ENCODE measurements at regions not wholly inside any gene's neighbourhood (a gene's known extent, or its start where the extent isn't known, plus 50 kb on each side); places are given as distances from the start of the nearest gene placed in this dataset.
"Not testable (repeated sequence)": the region's sequence is repeated elsewhere in the genome, so short reads cannot be mapped to it uniquely, and the experiment has no call there.

GRCh38 chr14:54266616-54267015 lies 130.2 kb upstream of the CDKN3 start:
- DNase-seq = not testable (repeated sequence)

- no peak for DNase-seq
These were observed 129.6 kb upstream of the CDKN3 start for GRCh38 chr14:54267172-54267571.

- DNase-seq = no peak
These were observed 120.6 kb upstream of the CDKN3 start for GRCh38 chr14:54275997-54276725.

GRCh38 chr14:54278087-54278486 lies 118.7 kb upstream of the CDKN3 start:
- no peak for DNase-seq

GRCh38 chr14:54278665-54279295 lies 118.0 kb upstream of the CDKN3 start:
- DNase-seq = no peak

- no peak for DNase-seq
These were observed 114.0 kb upstream of the CDKN3 start for GRCh38 chr14:54282849-54283248.

- no peak for DNase-seq
These were observed 111.8 kb upstream of the CDKN3 start for GRCh38 chr14:54285030-54285429.

GRCh38 chr14:54291491-54292191 lies 105.2 kb upstream of the CDKN3 start:
- DNase-seq = no peak

GRCh38 chr14:54294802-54295201 lies 102.0 kb upstream of the CDKN3 start:
- no peak for DNase-seq

- DNase-seq = no peak
These were observed 97.1 kb upstream of the CDKN3 start for GRCh38 chr14:54299410-54300363.

- no peak for DNase-seq
These were observed 95.9 kb upstream of the CDKN3 start for GRCh38 chr14:54300881-54301280.

GRCh38 chr14:54301359-54301758 lies 95.4 kb upstream of the CDKN3 start:
- no peak for DNase-seq

GRCh38 chr14:54306806-54307205 lies 90.0 kb upstream of the CDKN3 start:
- DNase-seq = no peak

- no peak for DNase-seq
These were observed 87.2 kb upstream of the CDKN3 start for GRCh38 chr14:54309615-54310014.

GRCh38 chr14:54310151-54310850 lies 86.5 kb upstream of the CDKN3 start:
- DNase-seq = no peak

GRCh38 chr14:54310851-54311228 lies 86.0 kb upstream of the CDKN3 start:
- no peak for DNase-seq

- no peak for DNase-seq
These were observed 84.5 kb upstream of the CDKN3 start for GRCh38 chr14:54312166-54312801.

GRCh38 chr14:54314365-54315104 lies 82.3 kb upstream of the CDKN3 start:
- no peak for DNase-seq

- DNase-seq = no peak
These were observed 80.2 kb upstream of the CDKN3 start for GRCh38 chr14:54316652-54317051.

- DNase-seq = no peak
These were observed 79.4 kb upstream of the CDKN3 start for GRCh38 chr14:54317391-54317790.

- DNase-seq = no peak
These were observed 74.6 kb upstream of the CDKN3 start for GRCh38 chr14:54322246-54322645.
